CMK (cell line): ENCODE measurements at regions not wholly inside any gene's neighbourhood (a gene's known extent, or its start where the extent isn't known, plus 50 kb on each side); places are given as distances from the start of the nearest gene placed in this dataset.
"Not testable (repeated sequence)": the region's sequence is repeated elsewhere in the genome, so short reads cannot be mapped to it uniquely, and the experiment has no call there.

Source experiments
- DNase-seq: peaks from one replicate; pipeline ENCODE4 v3.0.0-alpha.2; 2010; ENCODE audit warnings: low read depth

GRCh38 chr16:54985156-54985555 lies 54.5 kb downstream of the IRX5 start:
- DNase-seq = no peak

- no peak for DNase-seq
Observed at GRCh38 chr16:54985668-54986067, 55.0 kb downstream of the IRX5 start.

GRCh38 chr16:54986409-54986808 lies 55.7 kb downstream of the IRX5 start:
- DNase-seq = no peak

GRCh38 chr16:54987081-54987480 lies 56.4 kb downstream of the IRX5 start:
- DNase-seq = no peak

GRCh38 chr16:54991525-54991924 lies 60.9 kb downstream of the IRX5 start:
- DNase-seq = no peak

GRCh38 chr16:54991946-54992345 lies 61.3 kb downstream of the IRX5 start:
- DNase-seq = not testable (repeated sequence)

GRCh38 chr16:54993106-54993895 lies 62.6 kb downstream of the IRX5 start:
- DNase-seq = no peak

- no peak for DNase-seq
Observed at GRCh38 chr16:54996186-54996585, 65.5 kb downstream of the IRX5 start.

GRCh38 chr16:54998834-54999233 lies 68.2 kb downstream of the IRX5 start:
- DNase-seq = no peak

- DNase-seq = no peak
Observed at GRCh38 chr16:54999481-54999880, 68.8 kb downstream of the IRX5 start.

GRCh38 chr16:55000595-55000994 lies 69.9 kb downstream of the IRX5 start:
- DNase-seq = no peak

- DNase-seq = no peak
Observed at GRCh38 chr16:55001931-55002330, 71.3 kb downstream of the IRX5 start.

- DNase-seq = no peak
Observed at GRCh38 chr16:55002419-55002818, 71.8 kb downstream of the IRX5 start.

GRCh38 chr16:55003306-55003705 lies 72.6 kb downstream of the IRX5 start:
- DNase-seq = no peak

GRCh38 chr16:55003916-55004315 lies 73.3 kb downstream of the IRX5 start:
- no peak for DNase-seq

- DNase-seq = no peak
Observed at GRCh38 chr16:55007504-55007903, 76.8 kb downstream of the IRX5 start.

GRCh38 chr16:55008836-55009510 lies 78.3 kb downstream of the IRX5 start:
- DNase-seq = no peak

- no peak for DNase-seq
Observed at GRCh38 chr16:55009581-55009980, 78.9 kb downstream of the IRX5 start.

GRCh38 chr16:55010492-55011160 lies 80.0 kb downstream of the IRX5 start:
- no peak for DNase-seq

- no peak for DNase-seq
Observed at GRCh38 chr16:55012362-55012761, 81.7 kb downstream of the IRX5 start.

- no peak for DNase-seq
Observed at GRCh38 chr16:55012793-55013192, 82.1 kb downstream of the IRX5 start.

- no peak for DNase-seq
Observed at GRCh38 chr16:55014022-55014421, 83.4 kb downstream of the IRX5 start.
